NB4 (cell line): ENCODE measurements at regions not wholly inside any gene's neighbourhood (a gene's known extent, or its start where the extent isn't known, plus 50 kb on each side); places are given as distances from the start of the nearest gene placed in this dataset.

Experiments
- CTCF ChIP-seq: IDR thresholded peaks from one replicate; pipeline ENCODE4 v1.5.1; 2012; ENCODE audit warnings: low read depth, low read length
- MYC ChIP-seq: IDR thresholded peaks from 2 replicates; pipeline ENCODE4 v1.6.1; 2011; ENCODE audit warnings: low read depth, low read length
- POLR2A ChIP-seq: IDR thresholded peaks from 2 replicates; pipeline ENCODE4 v1.6.1; 2011; ENCODE audit warnings: mild to moderate bottlenecking; ENCODE audit not compliant: insufficient read length; ENCODE audit errors: extremely low read depth
- TF ChIP-seq, protein P1 (sequence below): IDR thresholded peaks from 2 replicates; pipeline ENCODE4 v1.6.1; 2011; ENCODE audit warnings: low read depth, low read length

GRCh38 chr11:16598032-16598431 is 140.4 kb upstream of the C11orf58 start:
- TF ChIP-seq CTCF = no peak
- TF ChIP-seq, protein P1, sequence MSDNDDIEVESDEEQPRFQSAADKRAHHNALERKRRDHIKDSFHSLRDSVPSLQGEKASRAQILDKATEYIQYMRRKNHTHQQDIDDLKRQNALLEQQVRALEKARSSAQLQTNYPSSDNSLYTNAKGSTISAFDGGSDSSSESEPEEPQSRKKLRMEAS = no peak
- TF ChIP-seq POLR2A = no peak
- TF ChIP-seq MYC = no peak
